GM19438 (cell line): ENCODE measurements at regions not wholly inside any gene's neighbourhood (a gene's known extent, or its start where the extent isn't known, plus 50 kb on each side); places are given as distances from the start of the nearest gene placed in this dataset.

ENCODE experiments used
- ATAC-seq: cut with Tn5 transposase; IDR thresholded peaks from one replicate; pipeline ENCODE4 v1.9.1; 2021; ENCODE audit warnings: low read depth; ENCODE audit not compliant: unreplicated experiment

GRCh38 chr13:107365466-107366215, 797.7 kb upstream of the ARGLU1 start:
- no peak for ATAC-seq

DNA sequence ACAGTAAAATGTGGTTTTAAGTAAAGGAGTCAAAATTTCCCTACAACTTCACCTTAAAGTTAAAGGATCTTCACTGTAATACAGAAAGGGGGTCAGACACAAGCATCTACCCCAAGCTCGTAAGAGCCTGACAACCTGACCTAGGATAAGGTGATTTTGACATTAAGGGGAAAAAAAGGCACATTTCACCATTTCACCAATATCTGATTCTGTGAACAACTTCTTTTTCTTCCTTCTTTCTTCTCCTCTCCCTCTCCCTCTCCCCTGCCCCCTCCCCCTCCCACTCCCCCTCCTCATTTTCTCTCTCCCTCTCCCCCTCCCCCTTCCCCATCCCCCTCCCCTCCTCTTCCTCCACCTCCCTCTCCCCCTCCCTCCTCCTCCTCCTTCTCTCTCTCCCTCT, 796.7 kb upstream of the ARGLU1 start:
- no peak for ATAC-seq

- ATAC-seq, result no peak
Observed at GRCh38 chr13:107361666-107362065, 793.7 kb upstream of the ARGLU1 start.

DNA sequence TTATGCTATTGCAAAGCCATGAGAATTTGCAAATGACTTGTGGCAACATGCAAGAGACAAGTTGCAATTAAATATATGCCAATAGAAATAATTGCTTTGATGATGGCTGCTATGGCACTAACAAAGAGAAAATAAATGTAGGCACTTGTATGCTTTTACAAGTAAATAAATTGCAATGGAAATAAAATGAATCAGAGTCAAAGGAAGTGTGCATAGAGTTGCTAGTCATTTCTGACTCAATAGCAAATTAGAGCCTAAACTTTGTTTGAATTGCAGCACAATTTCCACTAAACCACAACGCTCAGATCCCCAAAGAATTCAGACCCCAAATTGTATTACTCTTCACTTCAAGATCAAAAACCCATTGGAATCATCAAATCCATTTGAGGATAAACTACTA, 792.1 kb upstream of the ARGLU1 start:
- no peak for ATAC-seq

DNA sequence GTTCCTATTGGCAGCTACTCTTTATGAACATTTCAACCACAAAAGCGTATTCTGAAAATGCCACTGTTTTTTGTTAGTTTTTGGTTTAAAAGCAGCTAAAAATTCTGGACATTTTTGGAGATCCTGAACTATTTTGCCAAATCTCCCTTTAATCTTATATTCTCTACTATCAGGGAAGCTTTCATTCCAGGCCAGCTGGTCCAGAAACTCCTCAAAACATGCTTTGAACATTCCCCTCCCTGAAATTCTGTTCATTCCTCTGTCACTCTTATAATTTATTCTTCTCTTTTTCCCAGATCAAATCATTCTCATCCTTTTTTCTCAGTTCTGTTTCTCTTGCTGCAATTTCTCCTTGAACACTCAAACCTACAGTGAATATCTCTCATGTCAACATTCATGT, 790.9 kb upstream of the ARGLU1 start:
- ATAC-seq, result no peak

- ATAC-seq, result no peak
Observed at GRCh38 chr13:107351305-107351704, 783.4 kb upstream of the ARGLU1 start.

- no peak for ATAC-seq
Observed at GRCh38 chr13:107348925-107349324, 781.0 kb upstream of the ARGLU1 start.

- ATAC-seq, result no peak
Observed at GRCh38 chr13:107348471-107348870, 780.5 kb upstream of the ARGLU1 start.

- no peak for ATAC-seq
Observed at GRCh38 chr13:107347641-107348369, 779.9 kb upstream of the ARGLU1 start.

DNA sequence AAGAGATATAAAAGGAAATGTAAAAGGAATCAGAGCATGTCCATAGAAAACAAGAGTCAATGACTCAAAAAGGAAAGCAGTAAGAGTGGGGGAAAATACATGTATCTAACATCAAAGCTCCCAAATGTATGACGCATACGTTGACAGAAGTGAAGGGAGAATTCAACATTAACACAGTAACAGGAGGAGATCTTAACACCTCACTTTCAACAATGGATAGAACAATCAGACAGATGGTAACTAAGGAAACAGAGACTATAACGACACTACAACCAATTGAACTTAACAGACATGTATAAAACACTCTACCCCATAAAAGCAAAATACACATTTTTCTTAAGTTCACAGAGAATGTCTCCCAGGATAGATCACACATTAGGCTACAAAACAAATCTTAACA, 774.8 kb upstream of the ARGLU1 start:
- ATAC-seq, result no peak

DNA sequence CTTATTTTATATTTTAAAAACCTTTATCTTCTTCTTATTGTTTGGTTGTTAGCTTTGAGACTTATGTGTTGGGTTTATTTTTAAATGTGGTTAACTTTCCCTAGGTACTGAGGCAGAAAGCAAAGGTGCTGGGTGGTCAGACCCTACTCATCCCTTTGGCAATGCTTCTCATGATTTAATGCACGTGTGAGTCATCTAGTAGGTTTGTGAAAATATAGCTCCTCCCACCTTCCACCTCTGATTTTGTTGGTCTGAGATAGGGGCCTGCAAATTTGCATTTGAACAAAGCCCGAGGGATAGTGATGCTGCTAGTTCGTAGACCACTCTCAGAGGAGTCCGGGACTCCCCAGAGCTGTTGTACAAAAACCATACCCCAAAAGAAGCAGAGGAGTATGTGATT, 771.3 kb upstream of the ARGLU1 start:
- ATAC-seq, result no peak

GRCh38 chr13:107332188-107332587, 764.3 kb upstream of the ARGLU1 start:
- no peak for ATAC-seq

- ATAC-seq, result no peak
Observed at GRCh38 chr13:107331359-107331758, 763.4 kb upstream of the ARGLU1 start.

GRCh38 chr13:107330484-107330883, 762.5 kb upstream of the ARGLU1 start:
- no peak for ATAC-seq

- no peak for ATAC-seq
Observed at GRCh38 chr13:107329991-107330390, 762.1 kb upstream of the ARGLU1 start.

GRCh38 chr13:107324416-107325204, 756.7 kb upstream of the ARGLU1 start:
- no peak for ATAC-seq

- ATAC-seq, result no peak
Observed at GRCh38 chr13:107322228-107322627, 754.3 kb upstream of the ARGLU1 start.

GRCh38 chr13:107305178-107305577, 737.2 kb upstream of the ARGLU1 start:
- ATAC-seq, result no peak

- no peak for ATAC-seq
Observed at GRCh38 chr13:107301724-107302374, 733.9 kb upstream of the ARGLU1 start.

DNA sequence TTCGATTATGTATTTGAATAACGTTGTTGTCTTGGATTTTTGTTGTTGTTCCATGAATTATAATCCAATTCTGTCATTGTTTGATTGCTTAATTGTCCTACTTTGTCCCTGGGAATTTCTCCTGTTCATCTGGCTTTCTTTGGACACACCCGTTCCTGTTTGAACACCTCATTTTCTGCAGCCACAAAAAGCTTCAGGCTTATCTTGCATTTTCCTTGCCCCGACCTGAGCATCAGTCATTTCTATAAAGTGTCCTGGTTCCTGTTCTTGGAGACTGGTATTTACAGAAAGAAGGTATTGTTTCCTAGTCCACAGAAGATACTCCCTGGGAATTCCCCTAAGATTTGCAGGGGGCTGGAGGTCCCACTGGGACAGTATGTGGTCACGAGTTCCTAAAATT, 731.8 kb upstream of the ARGLU1 start:
- ATAC-seq, result no peak

- no peak for ATAC-seq
Observed at GRCh38 chr13:107296804-107297203, 728.9 kb upstream of the ARGLU1 start.
